H1 (cell line): ENCODE measurements at regions not wholly inside any gene's neighbourhood (a gene's known extent, or its start where the extent isn't known, plus 50 kb on each side); places are given as distances from the start of the nearest gene placed in this dataset.

Source experiments
- CEBPB ChIP-seq: IDR thresholded peaks from 2 replicates; pipeline ENCODE4 v1.6.1; 2012; ENCODE audit warnings: low read depth, low read length
- EP300 ChIP-seq, 2 experiments: IDR thresholded peaks; 1 replicate in 1 of 2; 2 replicates in 1 of 2; pipeline ENCODE4 v1.6.1; 2011 to 2012; ENCODE audit warnings: low read depth in 2 of 2, low read length in 2 of 2, mild to moderate bottlenecking in 2 of 2, borderline replicate concordance in 1 of 2, inconsistent platforms in 1 of 2, moderate library complexity in 1 of 2
- POLR2A ChIP-seq, 2 experiments: IDR thresholded peaks; 1 replicate in 1 of 2; 2 replicates in 1 of 2; pipeline ENCODE4 v1.6.1; 2011; ENCODE audit warnings: low read depth in 2 of 2, low read length in 2 of 2, mild to moderate bottlenecking in 2 of 2; ENCODE audit errors: control extremely low read depth in 1 of 2
- POLR2AphosphoS5 ChIP-seq: IDR thresholded peaks from 2 replicates; pipeline ENCODE4 v1.6.1; 2011; ENCODE audit warnings: low read depth, low read length
- TF ChIP-seq, protein P1 (sequence below), 3 experiments: IDR thresholded peaks; 1 replicate in 2 of 3; 2 replicates in 1 of 3; pipeline versions ENCODE4 v1.5.1 to v1.6.1; 2011; ENCODE audit warnings: low read length in 3 of 3, mild to moderate bottlenecking in 3 of 3, inconsistent platforms in 2 of 3, low read depth in 1 of 3, moderate library complexity in 1 of 3; ENCODE audit not compliant: insufficient read depth in 1 of 3; ENCODE audit errors: control extremely low read depth in 1 of 3
- TF ChIP-seq, protein P2 (sequence below): IDR thresholded peaks from 2 replicates; pipeline ENCODE4 v1.6.1; 2012; ENCODE audit warnings: inconsistent platforms

DNA sequence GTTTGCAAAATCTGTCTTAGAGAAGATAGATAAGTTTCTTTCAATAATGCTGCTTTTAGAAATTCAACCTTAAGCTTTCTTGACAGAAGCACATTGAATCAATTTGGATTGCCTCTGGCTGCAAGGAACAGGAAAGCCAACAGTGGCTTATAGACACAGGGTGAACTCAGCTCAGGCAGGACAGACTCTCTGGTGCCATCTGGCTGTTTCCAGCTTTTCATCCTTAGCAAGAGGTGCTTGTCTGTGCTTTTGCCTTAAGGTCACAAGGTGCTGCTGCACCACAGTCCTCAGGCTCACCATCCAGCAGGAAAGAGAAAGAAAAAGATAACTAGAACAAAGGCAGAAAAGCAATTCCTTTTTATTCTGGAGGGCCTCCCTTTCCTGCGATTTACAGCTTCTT, 93.7 kb upstream of the ETS2 start:
- no peak for TF ChIP-seq CEBPB
- TF ChIP-seq, protein P1, sequence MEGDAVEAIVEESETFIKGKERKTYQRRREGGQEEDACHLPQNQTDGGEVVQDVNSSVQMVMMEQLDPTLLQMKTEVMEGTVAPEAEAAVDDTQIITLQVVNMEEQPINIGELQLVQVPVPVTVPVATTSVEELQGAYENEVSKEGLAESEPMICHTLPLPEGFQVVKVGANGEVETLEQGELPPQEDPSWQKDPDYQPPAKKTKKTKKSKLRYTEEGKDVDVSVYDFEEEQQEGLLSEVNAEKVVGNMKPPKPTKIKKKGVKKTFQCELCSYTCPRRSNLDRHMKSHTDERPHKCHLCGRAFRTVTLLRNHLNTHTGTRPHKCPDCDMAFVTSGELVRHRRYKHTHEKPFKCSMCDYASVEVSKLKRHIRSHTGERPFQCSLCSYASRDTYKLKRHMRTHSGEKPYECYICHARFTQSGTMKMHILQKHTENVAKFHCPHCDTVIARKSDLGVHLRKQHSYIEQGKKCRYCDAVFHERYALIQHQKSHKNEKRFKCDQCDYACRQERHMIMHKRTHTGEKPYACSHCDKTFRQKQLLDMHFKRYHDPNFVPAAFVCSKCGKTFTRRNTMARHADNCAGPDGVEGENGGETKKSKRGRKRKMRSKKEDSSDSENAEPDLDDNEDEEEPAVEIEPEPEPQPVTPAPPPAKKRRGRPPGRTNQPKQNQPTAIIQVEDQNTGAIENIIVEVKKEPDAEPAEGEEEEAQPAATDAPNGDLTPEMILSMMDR (IDR thresholded peaks at IDR 0.05; ENCODE audit: control extremely low read depth in 1 of 3, insufficient read depth in 1 of 3, low read depth in 1 of 3, low read length in 3 of 3) = peak; percentile 53 to 83 (median 82)
- TF ChIP-seq EP300 (IDR thresholded peaks at IDR 0.05; ENCODE audit: borderline replicate concordance in 1 of 2, low read depth in 2 of 2, low read length in 2 of 2) = no peak
- TF ChIP-seq, protein P2, sequence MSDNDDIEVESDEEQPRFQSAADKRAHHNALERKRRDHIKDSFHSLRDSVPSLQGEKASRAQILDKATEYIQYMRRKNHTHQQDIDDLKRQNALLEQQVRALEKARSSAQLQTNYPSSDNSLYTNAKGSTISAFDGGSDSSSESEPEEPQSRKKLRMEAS = no peak
- TF ChIP-seq POLR2AphosphoS5 = no peak
- no peak for TF ChIP-seq POLR2A (IDR thresholded peaks at IDR 0.05; ENCODE audit: control extremely low read depth in 1 of 2, low read depth in 2 of 2, low read length in 2 of 2)
